DMS 273 (cell line): ENCODE measurements at regions not wholly inside any gene's neighbourhood (a gene's known extent, or its start where the extent isn't known, plus 50 kb on each side); places are given as distances from the start of the nearest gene placed in this dataset.

ENCODE experiments used
- DNase-seq: peaks from one replicate; lab custom pipeline; 2025; ENCODE audit not compliant: unreplicated experiment; lab: John Stamatoyannopoulos, UW

GRCh38 chr13:74329962-74330361 lies 195.8 kb upstream of the KLF12 start:
- peak; percentile 7 for DNase-seq

- peak; percentile 59 for DNase-seq
Observed at GRCh38 chr13:74325106-74325505, 190.9 kb upstream of the KLF12 start.

GRCh38 chr13:74324338-74324737 lies 190.1 kb upstream of the KLF12 start:
- no peak for DNase-seq

- DNase-seq, result no peak
Observed at GRCh38 chr13:74322562-74322961, 188.4 kb upstream of the KLF12 start.

GRCh38 chr13:74320282-74320681 lies 186.1 kb upstream of the KLF12 start:
- DNase-seq, result no peak

GRCh38 chr13:74316547-74316946 lies 182.3 kb upstream of the KLF12 start:
- DNase-seq, result no peak

- peak; percentile 10 for DNase-seq
Observed at GRCh38 chr13:74306496-74306895, 172.3 kb upstream of the KLF12 start.

- DNase-seq, result peak; percentile 17
Observed at GRCh38 chr13:74305876-74306275, 171.7 kb upstream of the KLF12 start.

GRCh38 chr13:74301258-74301935 lies 167.2 kb upstream of the KLF12 start:
- DNase-seq, result no peak

- DNase-seq, result no peak
Observed at GRCh38 chr13:74300162-74300561, 166.0 kb upstream of the KLF12 start.

GRCh38 chr13:74299721-74300120 lies 165.5 kb upstream of the KLF12 start:
- no peak for DNase-seq

GRCh38 chr13:74298923-74299322 lies 164.7 kb upstream of the KLF12 start:
- DNase-seq, result no peak

- DNase-seq, result peak; percentile 55
Observed at GRCh38 chr13:74289861-74290773, 155.9 kb upstream of the KLF12 start.

GRCh38 chr13:74289107-74289506 lies 154.9 kb upstream of the KLF12 start:
- DNase-seq, result no peak

- peak; percentile 45 for DNase-seq
Observed at GRCh38 chr13:74288361-74288911, 154.2 kb upstream of the KLF12 start.

GRCh38 chr13:74287724-74288169 lies 153.5 kb upstream of the KLF12 start:
- peak; percentile 94 for DNase-seq

- no peak for DNase-seq
Observed at GRCh38 chr13:74280795-74281490, 146.7 kb upstream of the KLF12 start.

- DNase-seq, result no peak
Observed at GRCh38 chr13:74280093-74280794, 146.0 kb upstream of the KLF12 start.

GRCh38 chr13:74278901-74279300 lies 144.7 kb upstream of the KLF12 start:
- DNase-seq, result no peak

- DNase-seq, result no peak
Observed at GRCh38 chr13:74274916-74275315, 140.7 kb upstream of the KLF12 start.

- DNase-seq, result no peak
Observed at GRCh38 chr13:74273581-74273980, 139.4 kb upstream of the KLF12 start.
